CD1c-positive myeloid dendritic cell (primary cell): ENCODE measurements at regions not wholly inside any gene's neighbourhood (a gene's known extent, or its start where the extent isn't known, plus 50 kb on each side); places are given as distances from the start of the nearest gene placed in this dataset.

Source experiments
- DNase-seq: peaks from one replicate; pipeline ENCODE4 v3.0.0-alpha.2; 2016; ENCODE audit errors: extremely low spot score

DNA sequence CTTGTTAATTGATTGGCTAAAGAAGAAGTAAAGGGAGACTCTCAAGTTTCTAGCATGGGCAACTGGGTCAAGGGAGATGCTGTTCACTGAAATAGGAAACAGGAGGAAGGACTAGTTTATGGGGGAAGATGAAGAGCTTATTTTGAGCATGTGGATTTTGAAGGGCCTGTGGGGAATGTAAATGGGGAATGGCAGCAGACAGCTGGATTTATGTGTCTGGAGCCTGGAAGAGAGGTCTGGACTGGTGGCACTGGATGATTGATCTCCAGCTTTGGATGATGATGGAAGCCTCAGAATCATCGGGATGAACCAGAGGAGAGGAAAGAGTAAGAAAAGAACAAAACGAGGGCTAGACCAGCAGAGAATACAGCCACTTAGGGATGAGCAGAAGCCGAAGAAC, 54.9 kb upstream of the ENAH start:
- DNase-seq, result no peak

GRCh38 chr1:225709101-225709500, 56.2 kb upstream of the ENAH start:
- no peak for DNase-seq

- DNase-seq, result no peak
Measured at GRCh38 chr1:225710804-225711203, 57.9 kb upstream of the ENAH start.

- DNase-seq, result no peak
Measured at GRCh38 chr1:225711236-225711937, 58.5 kb upstream of the ENAH start.

DNA sequence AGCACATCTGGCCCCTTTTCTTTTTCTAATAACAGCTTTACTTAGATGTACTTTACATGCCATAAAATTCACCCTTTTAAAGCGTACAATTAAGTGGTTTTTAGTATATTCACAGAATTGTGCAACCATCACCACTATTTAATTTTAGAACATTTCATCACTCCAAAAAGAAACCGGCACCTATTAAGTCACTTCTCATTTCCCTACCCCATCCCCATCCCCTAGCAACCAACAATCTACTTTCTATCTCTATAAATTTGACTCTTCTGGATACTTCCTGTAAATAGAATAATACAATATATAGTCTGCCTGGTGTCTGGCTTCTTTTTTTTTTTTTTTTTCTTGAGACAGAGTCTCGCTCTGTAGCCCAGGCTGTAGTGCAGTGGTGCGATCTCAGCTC, 59.5 kb upstream of the ENAH start:
- DNase-seq, result peak; percentile 75

DNA sequence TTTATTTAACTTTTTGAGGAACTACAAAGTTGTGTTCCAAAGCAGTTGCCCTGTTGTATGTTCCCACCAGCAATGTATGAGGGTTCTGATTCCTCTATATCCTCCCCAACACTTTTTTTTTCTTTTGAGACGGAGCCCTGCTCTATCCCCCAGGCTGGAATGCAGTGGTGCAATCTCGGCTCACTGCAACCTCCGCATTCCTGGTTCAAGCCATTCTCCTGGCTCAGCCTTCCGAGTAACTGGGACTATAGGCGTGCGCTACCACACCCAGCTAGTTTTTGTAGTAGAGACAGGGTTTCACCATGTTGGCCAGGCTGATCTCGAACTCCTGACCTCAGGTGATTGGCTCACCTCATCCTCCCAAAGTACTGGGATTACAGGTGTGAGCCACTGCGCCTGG, 60.4 kb upstream of the ENAH start:
- DNase-seq, result no peak

DNA sequence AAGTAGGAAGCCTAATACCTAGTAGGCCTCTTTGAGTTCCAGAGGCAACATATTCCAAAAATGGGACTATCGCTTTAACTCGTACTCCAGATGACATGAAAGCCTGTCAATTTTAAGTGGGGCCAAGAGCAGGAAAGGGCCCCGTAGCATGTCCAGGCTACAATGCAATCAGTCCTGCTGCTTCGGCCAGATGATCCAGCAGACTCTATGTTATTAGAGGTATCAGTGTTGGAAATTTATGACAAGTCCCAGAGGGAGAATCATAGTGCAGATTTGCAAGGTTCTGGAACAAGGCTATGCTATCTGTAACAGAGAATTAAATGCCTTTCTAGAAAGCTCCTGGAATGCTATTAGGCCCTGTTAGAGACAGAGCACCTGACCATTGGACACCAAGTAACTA, 56.7 kb upstream of the SRP9 start:
- DNase-seq, result no peak

DNA sequence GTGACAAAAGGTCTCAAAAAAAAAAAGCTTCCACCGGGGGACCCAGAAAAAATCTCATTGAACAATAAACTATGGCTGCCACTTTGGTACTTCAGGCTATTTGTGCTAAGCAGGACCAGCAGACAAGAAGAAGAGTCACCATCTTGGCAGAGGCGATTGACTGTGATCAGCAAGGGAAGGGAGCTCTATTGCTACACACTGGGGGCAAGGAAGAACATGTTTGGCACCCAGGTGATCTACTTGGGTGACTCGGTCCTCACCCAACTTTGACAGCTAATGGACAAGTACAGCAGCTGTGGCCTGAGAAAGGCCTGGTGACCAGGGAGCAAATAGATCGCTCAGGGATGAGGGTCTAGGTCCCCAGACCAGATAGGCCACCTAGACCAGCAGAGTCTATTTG, 53.4 kb upstream of the SRP9 start:
- DNase-seq, result no peak
